ENCODE measurements at regions not wholly inside any gene's neighbourhood (a gene's known extent, or its start where the extent isn't known, plus 50 kb on each side); places are given as distances from the start of the nearest gene placed in this dataset.

DNA sequence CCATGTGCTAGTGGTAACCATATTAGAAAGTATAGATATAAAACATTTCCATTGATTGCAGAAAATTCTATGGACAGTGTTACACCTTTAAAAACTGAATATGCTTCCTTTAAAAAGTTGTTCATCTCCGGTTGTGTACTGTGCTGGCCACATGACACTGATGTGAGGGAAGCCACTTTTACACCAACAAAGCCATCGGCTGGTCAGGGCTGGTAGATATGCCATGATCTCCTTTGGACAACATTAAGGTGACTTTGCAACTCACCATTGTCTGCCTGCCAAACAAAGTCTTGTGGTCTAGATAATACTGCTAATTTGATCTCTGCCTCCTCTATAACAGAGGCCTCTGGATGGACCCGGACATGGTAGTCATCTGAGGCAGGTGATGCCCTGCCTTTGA, 156.0 kb upstream of the RARB start:
- intact Hi-C loops (cut with micrococcal nuclease) = no loop called here

GRCh38 chr3:25273582-25274171, 154.4 kb upstream of the RARB start:
- H3K27ac ChIP-seq (ENCODE audit: insufficient read depth, low read depth, low read length) = no peak overlapping the region
- TF ChIP-seq POLR2AphosphoS5 (IDR thresholded peaks at IDR 0.05; ENCODE audit: insufficient read depth, low read depth, low read length) (no peak), MYC (IDR thresholded peaks at IDR 0.05; ENCODE audit: low read depth, low read length) (no peak), JUN (IDR thresholded peaks at IDR 0.05; ENCODE audit: borderline replicate concordance, insufficient read depth, insufficient read length, low read depth) (no peak), FOS (IDR thresholded peaks at IDR 0.05; ENCODE audit: borderline replicate concordance, insufficient read depth, low read length) (no peak), POLR2A (IDR thresholded peaks at IDR 0.05; ENCODE audit: low read depth, low read length) (no peak), GATA2 (IDR thresholded peaks at IDR 0.05; ENCODE audit: insufficient read depth, insufficient read length, low read depth, low read length) (no peak), EZH2 (IDR thresholded peaks at IDR 0.05; ENCODE audit: borderline replicate concordance, low read depth, low read length, severe bottlenecking) (no peak)
- TF ChIP-seq, protein P1, sequence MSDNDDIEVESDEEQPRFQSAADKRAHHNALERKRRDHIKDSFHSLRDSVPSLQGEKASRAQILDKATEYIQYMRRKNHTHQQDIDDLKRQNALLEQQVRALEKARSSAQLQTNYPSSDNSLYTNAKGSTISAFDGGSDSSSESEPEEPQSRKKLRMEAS (IDR thresholded peaks at IDR 0.05; ENCODE audit: insufficient read depth, insufficient read length) = no peak
- TF ChIP-seq, protein P2, sequence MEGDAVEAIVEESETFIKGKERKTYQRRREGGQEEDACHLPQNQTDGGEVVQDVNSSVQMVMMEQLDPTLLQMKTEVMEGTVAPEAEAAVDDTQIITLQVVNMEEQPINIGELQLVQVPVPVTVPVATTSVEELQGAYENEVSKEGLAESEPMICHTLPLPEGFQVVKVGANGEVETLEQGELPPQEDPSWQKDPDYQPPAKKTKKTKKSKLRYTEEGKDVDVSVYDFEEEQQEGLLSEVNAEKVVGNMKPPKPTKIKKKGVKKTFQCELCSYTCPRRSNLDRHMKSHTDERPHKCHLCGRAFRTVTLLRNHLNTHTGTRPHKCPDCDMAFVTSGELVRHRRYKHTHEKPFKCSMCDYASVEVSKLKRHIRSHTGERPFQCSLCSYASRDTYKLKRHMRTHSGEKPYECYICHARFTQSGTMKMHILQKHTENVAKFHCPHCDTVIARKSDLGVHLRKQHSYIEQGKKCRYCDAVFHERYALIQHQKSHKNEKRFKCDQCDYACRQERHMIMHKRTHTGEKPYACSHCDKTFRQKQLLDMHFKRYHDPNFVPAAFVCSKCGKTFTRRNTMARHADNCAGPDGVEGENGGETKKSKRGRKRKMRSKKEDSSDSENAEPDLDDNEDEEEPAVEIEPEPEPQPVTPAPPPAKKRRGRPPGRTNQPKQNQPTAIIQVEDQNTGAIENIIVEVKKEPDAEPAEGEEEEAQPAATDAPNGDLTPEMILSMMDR (IDR thresholded peaks at IDR 0.05; ENCODE audit: extremely low read depth in 1 of 2, insufficient read depth in 1 of 2, low read depth in 1 of 2, low read length in 2 of 2) = no peak
- DNase-seq (ENCODE audit: low read depth, low spot score) = no peak
- no peak overlapping the region for H3K9ac ChIP-seq (replicated peaks; ENCODE audit: extremely low read depth, insufficient read depth, low read length)
- POLR2A ChIA-PET = no interaction called here
- intact Hi-C loops (cut with micrococcal nuclease) (no loop called here), dilution Hi-C loops (cut with MboI; ENCODE audit: extremely low pct_ligation_motif_present, low sequenced_read_pairs) (no loop called here)
- no peaks in the 10 kb centered on the region for H3K9me1 ChIP-seq (replicated peaks; ENCODE audit: control insufficient read depth, extremely low read depth, insufficient read depth, low read length)
- H2AFZ ChIP-seq (ENCODE audit: low read depth, low read length) = no peak overlapping the region
- H3K4me1 ChIP-seq (ENCODE audit: control insufficient read depth, extremely low read depth, insufficient read depth, low read length) = no peaks in the 10 kb centered on the region
- no peaks in the 10 kb centered on the region for H3K79me2 ChIP-seq (ENCODE audit: control insufficient read depth, insufficient read depth, low read length)
- no peak for FAIRE-seq
- H3K36me3 ChIP-seq (ENCODE audit: control insufficient read depth in 2 of 2, extremely low read depth in 1 of 2, insufficient read depth in 2 of 2, low read length in 2 of 2) = no peaks in the 10 kb centered on the region
- H3K4me3 ChIP-seq (replicated peaks in 1 of 3; ENCODE audit: insufficient read depth in 1 of 3, low read depth in 1 of 3, low read length in 3 of 3) = no peak overlapping the region
- no peaks in the 10 kb centered on the region for H3K9me3 ChIP-seq (replicated peaks; ENCODE audit: control insufficient read depth, insufficient read depth, low read length)
- CTCF ChIA-PET = no interaction called here
- no peaks in the 10 kb centered on the region for H4K20me1 ChIP-seq (replicated peaks; ENCODE audit: control insufficient read depth, extremely low read depth, insufficient read depth, low read length)
- no peak overlapping the region for H3K4me2 ChIP-seq (ENCODE audit: insufficient read depth, low read length)
- no peaks in the 10 kb centered on the region for H3K27me3 ChIP-seq (ENCODE audit: control insufficient read depth in 2 of 2, insufficient read depth in 2 of 2, low read length in 2 of 2)
- no TSS peak for BruUV-seq (replicated peaks)

More for the DNA sequence above, 156.0 kb upstream of the RARB start:
- no peak overlapping the region for H3K4me2 ChIP-seq (ENCODE audit: insufficient read depth, low read length)
- no peaks in the 10 kb centered on the region for H4K20me1 ChIP-seq (replicated peaks; ENCODE audit: control insufficient read depth, extremely low read depth, insufficient read depth, low read length)
- H3K36me3 ChIP-seq (ENCODE audit: control insufficient read depth in 2 of 2, extremely low read depth in 1 of 2, insufficient read depth in 2 of 2, low read length in 2 of 2) = no peaks in the 10 kb centered on the region
- TF ChIP-seq, protein P2 (IDR thresholded peaks at IDR 0.05; ENCODE audit: extremely low read depth in 1 of 2, insufficient read depth in 1 of 2, low read depth in 1 of 2, low read length in 2 of 2) = no peak
- TF ChIP-seq MYC (IDR thresholded peaks at IDR 0.05; ENCODE audit: low read depth, low read length) = no peak
- ChIA-PET CTCF (interaction anchor here (0.5 kb wide), 1 partner anchor 514 kb away, joined by 5 read pairs; no protein-coding TSS in a partner anchor), POLR2A (no interaction called here)
- H3K4me1 ChIP-seq (ENCODE audit: control insufficient read depth, extremely low read depth, insufficient read depth, low read length) = no peaks in the 10 kb centered on the region
- H3K27me3 ChIP-seq (ENCODE audit: control insufficient read depth in 2 of 2, insufficient read depth in 2 of 2, low read length in 2 of 2) = no peaks in the 10 kb centered on the region
- H3K79me2 ChIP-seq (ENCODE audit: control insufficient read depth, insufficient read depth, low read length) = no peaks in the 10 kb centered on the region
- no peak overlapping the region for H3K9ac ChIP-seq (replicated peaks; ENCODE audit: extremely low read depth, insufficient read depth, low read length)
- H3K4me3 ChIP-seq (replicated peaks in 1 of 3; ENCODE audit: insufficient read depth in 1 of 3, low read depth in 1 of 3, low read length in 3 of 3) = no peak overlapping the region
- dilution Hi-C loops (cut with MboI; ENCODE audit: extremely low pct_ligation_motif_present, low sequenced_read_pairs) = no loop called here
- BruUV-seq (replicated peaks) = no TSS peak
- no peaks in the 10 kb centered on the region for H3K9me1 ChIP-seq (replicated peaks; ENCODE audit: control insufficient read depth, extremely low read depth, insufficient read depth, low read length)
- H3K27ac ChIP-seq (ENCODE audit: insufficient read depth, low read depth, low read length) = no peak overlapping the region
- H3K9me3 ChIP-seq (replicated peaks; ENCODE audit: control insufficient read depth, insufficient read depth, low read length) = no peaks in the 10 kb centered on the region
- no peak for FAIRE-seq
- no peak overlapping the region for H2AFZ ChIP-seq (ENCODE audit: low read depth, low read length)
- DNase-seq (ENCODE audit: low read depth, low spot score) = no peak

All from endothelial cell of umbilical vein (primary cell).